ENCODE measurements at regions not wholly inside any gene's neighbourhood (a gene's known extent, or its start where the extent isn't known, plus 50 kb on each side); places are given as distances from the start of the nearest gene placed in this dataset.

GRCh38 chr12:76183459-76184186 is 99.1 kb upstream of the NAP1L1 start:
- TF ChIP-seq CTCF (IDR thresholded peaks at IDR 0.05; ENCODE audit: low read length), result no peak
- TF ChIP-seq EZH2 (IDR thresholded peaks at IDR 0.05; ENCODE audit: borderline replicate concordance, low read length), result no peak
